SK-N-SH (cell line): ENCODE measurements at regions not wholly inside any gene's neighbourhood (a gene's known extent, or its start where the extent isn't known, plus 50 kb on each side); places are given as distances from the start of the nearest gene placed in this dataset.

Source experiments
- CTCF ChIA-PET: fragments of 300-600, 350-600 bp; formaldehyde crosslinking; extraction: SDS; loops from one replicate; lab custom pipeline; 2021; lab: Yijun Ruan, JAX
- POLR2A ChIA-PET: fragments of 350-600 bp; sonication (Branson Sonifier 250); formaldehyde crosslinking; extraction: SDS; loops from one replicate; lab custom pipeline; 2020; ENCODE audit warnings: antibody characterized with exemption, inconsistent platforms; lab: Yijun Ruan, JAX
- DNase-seq: peaks from one replicate; pipeline ENCODE4 v3.0.0; 2012
- H2AFZ ChIP-seq: fragments of 200-600 bp; sonication (generic); 2 replicates; pipeline ENCODE4 v1.8.1; 2016; ENCODE audit warnings: antibody characterized with exemption, mild to moderate bottlenecking, low read depth
- H3F3A ChIP-seq: fragments of 200-600 bp; sonication (generic); replicated peaks from 2 replicates; pipeline ENCODE3; 2016; ENCODE audit warnings: antibody characterized with exemption, mild to moderate bottlenecking; ENCODE audit not compliant: insufficient read depth
- H3K27ac ChIP-seq, 2 experiments: fragments of 200-500 bp in 1 of 2; fragments of 200-600 bp in 1 of 2; sonication (Bioruptor generic) in 1 of 2; sonication (generic), shearing (Covaris generic) in 1 of 2; 2 replicates each; pipeline versions ENCODE4 v1.5.1 to v1.6.1; 2014 to 2016; ENCODE audit warnings: low read depth in 2 of 2, inconsistent platforms in 1 of 2, low read length in 1 of 2, mild to moderate bottlenecking in 1 of 2, mixed read lengths in 1 of 2
- H3K27me3 ChIP-seq: fragments of 200-600 bp; sonication (generic), shearing (Covaris generic); 2 replicates; pipeline ENCODE4 v1.6.1; 2016; ENCODE audit warnings: mixed run types; ENCODE audit not compliant: insufficient read depth
- H3K36me3 ChIP-seq, 2 experiments: fragments of 200-500 bp in 1 of 2; fragments of 200-600 bp in 1 of 2; sonication (Bioruptor generic) in 1 of 2; sonication (generic) in 1 of 2; replicated peaks in 1 of 2; 2 replicates each; pipeline versions ENCODE3 to v1.5.1; 2014 to 2016; ENCODE audit warnings: low read length in 1 of 2, mild to moderate bottlenecking in 1 of 2; ENCODE audit not compliant: insufficient read depth in 2 of 2, control insufficient read depth in 1 of 2
- H3K4me1 ChIP-seq, 2 experiments: fragments of 200-500 bp in 1 of 2; fragments of 200-600 bp in 1 of 2; sonication (Bioruptor generic) in 1 of 2; sonication (generic), shearing (Covaris generic) in 1 of 2; 2 replicates each; pipeline versions ENCODE4 v1.5.1 to v1.6.1; 2014 to 2016; ENCODE audit warnings: low read depth in 1 of 2, low read length in 1 of 2, mixed run types in 1 of 2; ENCODE audit not compliant: insufficient read depth in 2 of 2, control insufficient read depth in 1 of 2
- H3K4me2 ChIP-seq: fragments of 200-600 bp; sonication (generic), shearing (Covaris generic); 2 replicates; pipeline ENCODE4 v1.6.1; 2017; ENCODE audit warnings: mixed run types
- H3K4me3 ChIP-seq, 2 experiments: fragments of 200-500 bp in 1 of 2; fragments of 200-600 bp in 1 of 2; sonication (Bioruptor generic) in 1 of 2; sonication (generic), shearing (Covaris generic) in 1 of 2; 2 replicates each; pipeline versions ENCODE4 v1.5.1 to v1.8.1; 2014 to 2016; ENCODE audit warnings: low read depth in 2 of 2, inconsistent platforms in 1 of 2, low read length in 1 of 2, mild to moderate bottlenecking in 1 of 2, mixed read lengths in 1 of 2, moderate library complexity in 1 of 2
- H3K79me2 ChIP-seq: fragments of 200-600 bp; sonication (generic); 2 replicates; pipeline ENCODE4 v1.8.1; 2017; ENCODE audit warnings: mild to moderate bottlenecking; ENCODE audit not compliant: insufficient read depth
- H3K9ac ChIP-seq: fragments of 200-600 bp; sonication (generic); 2 replicates; pipeline ENCODE4 v1.6.1; 2017; ENCODE audit warnings: mixed run types
- H3K9me2 ChIP-seq: fragments of 200-600 bp; sonication (generic); 2 replicates; pipeline ENCODE4 v1.6.1; 2017; ENCODE audit warnings: mixed run types
- H3K9me3 ChIP-seq: fragments of 200-600 bp; sonication (generic); 2 replicates; pipeline ENCODE4 v1.6.1; 2017; ENCODE audit warnings: mixed run types, mild to moderate bottlenecking, moderate library complexity
- H4K20me1 ChIP-seq: fragments of 200-600 bp; sonication (generic); 2 replicates; pipeline ENCODE4 v1.6.1; 2017; ENCODE audit warnings: mild to moderate bottlenecking, mixed run types; ENCODE audit not compliant: insufficient read depth
- FOXJ3 ChIP-seq: sonication (generic); formaldehyde crosslinking; IDR thresholded peaks from 2 replicates; pipeline ENCODE4 v1.5.1; 2020; ENCODE audit warnings: mild to moderate bottlenecking, missing genetic modification reagents
- FOXM1 ChIP-seq: IDR thresholded peaks from 2 replicates; pipeline ENCODE4 v1.4.0; 2012; ENCODE audit warnings: low read depth, mild to moderate bottlenecking
- GATA2 ChIP-seq: sonication (generic); formaldehyde crosslinking; IDR thresholded peaks from 2 replicates; pipeline ENCODE4 v1.5.0; 2020; ENCODE audit warnings: mild to moderate bottlenecking, missing genetic modification reagents
- JUND ChIP-seq: IDR thresholded peaks from 2 replicates; pipeline ENCODE4 v1.4.0; 2012
- MXI1 ChIP-seq: IDR thresholded peaks from 2 replicates; pipeline ENCODE4 v1.6.1; 2012; ENCODE audit warnings: mild to moderate bottlenecking, low read depth, low read length, improper control_type of control experiment
- NFIC ChIP-seq: IDR thresholded peaks from 2 replicates; pipeline ENCODE4 v1.4.0; 2012; ENCODE audit warnings: borderline replicate concordance
- NRF1 ChIP-seq: IDR thresholded peaks from 2 replicates; pipeline ENCODE4 v1.6.1; 2012; ENCODE audit warnings: low read depth, mild to moderate bottlenecking, low read length
- POLR2AphosphoS5 ChIP-seq: IDR thresholded peaks from 2 replicates; pipeline ENCODE4 v1.6.1; 2012; ENCODE audit warnings: low read depth, low read length
- RAD21 ChIP-seq: IDR thresholded peaks from 2 replicates; pipeline ENCODE4 v1.6.1; 2012; ENCODE audit warnings: mild to moderate bottlenecking, low read length
- RCOR1 ChIP-seq: fragments of 150-350 bp; IDR thresholded peaks from 2 replicates; pipeline ENCODE4 v1.6.1; 2017; ENCODE audit warnings: antibody characterized with exemption, low read length
- RXRA ChIP-seq: IDR thresholded peaks from 2 replicates; pipeline ENCODE4 v1.4.0; 2012; ENCODE audit warnings: low read depth, mild to moderate bottlenecking, borderline replicate concordance
- SIN3A ChIP-seq: IDR thresholded peaks from 2 replicates; pipeline ENCODE4 v1.6.1; 2012; ENCODE audit warnings: low read depth, mild to moderate bottlenecking, low read length, moderate library complexity, borderline replicate concordance
- TAF1 ChIP-seq: IDR thresholded peaks from 2 replicates; pipeline ENCODE4 v1.6.1; 2012; ENCODE audit warnings: low read depth, mild to moderate bottlenecking, low read length, moderate library complexity, borderline replicate concordance
- TCF12 ChIP-seq: IDR thresholded peaks from 2 replicates; pipeline ENCODE4 v1.4.0; 2012
- TEAD4 ChIP-seq: IDR thresholded peaks from 2 replicates; pipeline ENCODE4 v1.4.0; 2012; ENCODE audit warnings: mild to moderate bottlenecking, borderline replicate concordance; ENCODE audit not compliant: insufficient read depth
- YY1 ChIP-seq: IDR thresholded peaks from 2 replicates; pipeline ENCODE4 v1.4.0; 2012; ENCODE audit warnings: low read depth, mild to moderate bottlenecking
- WGBS: methylation state at CpG from one replicate; pipeline ENCODE4 v1.1.6; 2017; ENCODE audit warnings: low lambda C conversion rate; 5-methylcytosine and 5-hydroxymethylcytosine counted together
- TF ChIP-seq, protein P1 (sequence below): fragments of 200-600 bp; sonication (generic); IDR thresholded peaks from 2 replicates; pipeline ENCODE4 v1.6.1; 2017; ENCODE audit warnings: antibody characterized with exemption, mild to moderate bottlenecking, moderate library complexity
- TF ChIP-seq, protein P2 (sequence below): fragments of 150-350 bp; IDR thresholded peaks from 2 replicates; pipeline ENCODE4 v1.6.1; 2016; ENCODE audit warnings: mild to moderate bottlenecking, low read depth, low read length
- TF ChIP-seq, protein P3 (sequence below): IDR thresholded peaks from 2 replicates; pipeline ENCODE4 v1.4.0; 2012; ENCODE audit warnings: low read depth, borderline replicate concordance
- TF ChIP-seq, protein P4 (sequence below): IDR thresholded peaks from 2 replicates; pipeline ENCODE4 v1.4.0; 2012; ENCODE audit warnings: low read depth, borderline replicate concordance

DNA sequence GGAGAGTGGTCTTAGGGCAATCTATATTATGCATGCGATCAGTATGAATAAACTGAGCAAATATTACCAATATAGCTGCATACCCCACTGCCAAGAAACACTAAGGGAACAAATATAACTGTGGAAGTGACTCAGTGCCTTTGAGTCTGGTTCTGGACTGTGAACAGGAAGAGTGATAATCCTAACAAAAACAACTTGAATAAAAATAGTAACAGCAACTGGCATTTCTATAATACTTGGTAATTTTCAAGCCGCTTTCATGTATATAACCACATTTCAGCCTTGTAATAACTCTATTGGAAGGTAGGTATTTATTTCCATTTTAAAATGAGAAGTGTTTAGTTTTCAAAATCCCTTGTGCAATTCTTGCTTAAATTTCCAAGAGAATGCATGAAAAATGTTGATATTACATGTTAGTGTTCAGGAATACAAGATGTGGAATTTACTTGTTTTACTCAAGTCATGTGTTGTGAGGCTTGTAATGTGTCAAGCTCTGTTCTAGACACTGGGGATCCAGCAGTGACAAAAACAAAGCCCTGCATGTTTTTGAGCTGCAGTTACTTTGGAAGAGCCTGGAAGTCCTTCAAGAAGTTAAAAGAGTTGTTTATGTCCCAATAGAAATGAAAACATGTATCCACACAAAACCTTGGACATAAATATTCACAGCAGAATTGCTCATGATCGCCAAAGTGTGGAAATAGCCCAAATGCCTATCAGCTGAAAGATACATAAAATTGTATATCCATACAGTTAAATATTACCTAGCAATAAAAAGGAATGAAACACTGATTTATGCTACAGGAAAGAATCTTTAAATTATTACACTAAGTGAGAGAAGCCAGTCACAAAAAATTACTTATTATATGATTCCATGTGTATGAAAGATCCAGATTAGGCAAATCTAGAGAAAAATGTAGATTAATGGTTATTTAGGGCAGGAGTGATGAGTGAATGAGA lies 338.1 kb upstream of the TMEM132C start:
- Histone ChIP-seq H3K9ac (no peak overlapping the region), H4K20me1 (no peaks in the 10 kb centered on the region), H2AFZ (no peak overlapping the region), H3K4me2 (no peak overlapping the region), H3K4me1 (no peaks in the 10 kb centered on the region)
- 15% methylated on average over 3 of the region's 3 CpGs for WGBS
- CTCF ChIA-PET: no interaction called here
- TF ChIP-seq SIN3A (no peak), RAD21 (no peak), TCF12 (no peak), RCOR1 (no peak), RXRA (no peak), FOXJ3 (CRISPR knock-in tag) (no peak), YY1 (no peak), MXI1 (no peak), FOXM1 (no peak), GATA2 (no peak), TEAD4 (no peak), TAF1 (no peak), NFIC (no peak), JUND (no peak), POLR2AphosphoS5 (no peak), NRF1 (no peak)
- TF ChIP-seq, protein P1, sequence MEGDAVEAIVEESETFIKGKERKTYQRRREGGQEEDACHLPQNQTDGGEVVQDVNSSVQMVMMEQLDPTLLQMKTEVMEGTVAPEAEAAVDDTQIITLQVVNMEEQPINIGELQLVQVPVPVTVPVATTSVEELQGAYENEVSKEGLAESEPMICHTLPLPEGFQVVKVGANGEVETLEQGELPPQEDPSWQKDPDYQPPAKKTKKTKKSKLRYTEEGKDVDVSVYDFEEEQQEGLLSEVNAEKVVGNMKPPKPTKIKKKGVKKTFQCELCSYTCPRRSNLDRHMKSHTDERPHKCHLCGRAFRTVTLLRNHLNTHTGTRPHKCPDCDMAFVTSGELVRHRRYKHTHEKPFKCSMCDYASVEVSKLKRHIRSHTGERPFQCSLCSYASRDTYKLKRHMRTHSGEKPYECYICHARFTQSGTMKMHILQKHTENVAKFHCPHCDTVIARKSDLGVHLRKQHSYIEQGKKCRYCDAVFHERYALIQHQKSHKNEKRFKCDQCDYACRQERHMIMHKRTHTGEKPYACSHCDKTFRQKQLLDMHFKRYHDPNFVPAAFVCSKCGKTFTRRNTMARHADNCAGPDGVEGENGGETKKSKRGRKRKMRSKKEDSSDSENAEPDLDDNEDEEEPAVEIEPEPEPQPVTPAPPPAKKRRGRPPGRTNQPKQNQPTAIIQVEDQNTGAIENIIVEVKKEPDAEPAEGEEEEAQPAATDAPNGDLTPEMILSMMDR: no peak
- TF ChIP-seq, protein P2, sequence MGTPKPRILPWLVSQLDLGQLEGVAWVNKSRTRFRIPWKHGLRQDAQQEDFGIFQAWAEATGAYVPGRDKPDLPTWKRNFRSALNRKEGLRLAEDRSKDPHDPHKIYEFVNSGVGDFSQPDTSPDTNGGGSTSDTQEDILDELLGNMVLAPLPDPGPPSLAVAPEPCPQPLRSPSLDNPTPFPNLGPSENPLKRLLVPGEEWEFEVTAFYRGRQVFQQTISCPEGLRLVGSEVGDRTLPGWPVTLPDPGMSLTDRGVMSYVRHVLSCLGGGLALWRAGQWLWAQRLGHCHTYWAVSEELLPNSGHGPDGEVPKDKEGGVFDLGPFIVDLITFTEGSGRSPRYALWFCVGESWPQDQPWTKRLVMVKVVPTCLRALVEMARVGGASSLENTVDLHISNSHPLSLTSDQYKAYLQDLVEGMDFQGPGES: no peak
- TF ChIP-seq, protein P3, sequence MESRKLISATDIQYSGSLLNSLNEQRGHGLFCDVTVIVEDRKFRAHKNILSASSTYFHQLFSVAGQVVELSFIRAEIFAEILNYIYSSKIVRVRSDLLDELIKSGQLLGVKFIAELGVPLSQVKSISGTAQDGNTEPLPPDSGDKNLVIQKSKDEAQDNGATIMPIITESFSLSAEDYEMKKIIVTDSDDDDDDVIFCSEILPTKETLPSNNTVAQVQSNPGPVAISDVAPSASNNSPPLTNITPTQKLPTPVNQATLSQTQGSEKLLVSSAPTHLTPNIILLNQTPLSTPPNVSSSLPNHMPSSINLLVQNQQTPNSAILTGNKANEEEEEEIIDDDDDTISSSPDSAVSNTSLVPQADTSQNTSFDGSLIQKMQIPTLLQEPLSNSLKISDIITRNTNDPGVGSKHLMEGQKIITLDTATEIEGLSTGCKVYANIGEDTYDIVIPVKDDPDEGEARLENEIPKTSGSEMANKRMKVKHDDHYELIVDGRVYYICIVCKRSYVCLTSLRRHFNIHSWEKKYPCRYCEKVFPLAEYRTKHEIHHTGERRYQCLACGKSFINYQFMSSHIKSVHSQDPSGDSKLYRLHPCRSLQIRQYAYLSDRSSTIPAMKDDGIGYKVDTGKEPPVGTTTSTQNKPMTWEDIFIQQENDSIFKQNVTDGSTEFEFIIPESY: no peak
- TF ChIP-seq, protein P4, sequence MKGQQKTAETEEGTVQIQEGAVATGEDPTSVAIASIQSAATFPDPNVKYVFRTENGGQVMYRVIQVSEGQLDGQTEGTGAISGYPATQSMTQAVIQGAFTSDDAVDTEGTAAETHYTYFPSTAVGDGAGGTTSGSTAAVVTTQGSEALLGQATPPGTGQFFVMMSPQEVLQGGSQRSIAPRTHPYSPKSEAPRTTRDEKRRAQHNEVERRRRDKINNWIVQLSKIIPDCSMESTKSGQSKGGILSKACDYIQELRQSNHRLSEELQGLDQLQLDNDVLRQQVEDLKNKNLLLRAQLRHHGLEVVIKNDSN: no peak
- TF ChIP-seq, all 33 proteins: peak for 0
- DNase-seq: no peak
- Histone ChIP-seq H3K36me3 (no peaks in the 10 kb centered on the region), H3K9me3 (no peaks in the 10 kb centered on the region; the same call in none of the 2 replicates), H3K79me2 (no peaks in the 10 kb centered on the region), H3K4me3 (no peak overlapping the region), H3K27ac (no peak overlapping the region), H3K9me2 (no peaks in the 10 kb centered on the region), H3F3A (no peaks in the 10 kb centered on the region), H3K27me3 (no peaks in the 10 kb centered on the region)
- POLR2A ChIA-PET: no interaction called here
